ENCODE measurements at regions not wholly inside any gene's neighbourhood (a gene's known extent, or its start where the extent isn't known, plus 50 kb on each side); places are given as distances from the start of the nearest gene placed in this dataset.
A peak's percentile ranks its signal among the peaks of the same experiment; 100 is the strongest.
"Not testable (repeated sequence)": the region's sequence is repeated elsewhere in the genome, so short reads cannot be mapped to it uniquely, and the experiment has no call there.

- DNase-seq, result no peak
- CTCF ChIA-PET, result no interaction called here
Observed at GRCh38 chrX:129361576-129361975, 161.7 kb downstream of the SMARCA1 start.

GRCh38 chrX:129360175-129360574 lies 163.1 kb downstream of the SMARCA1 start:
- Mint-ChIP-seq H3K27me3 (no peaks in the 10 kb centered on the region), H3K4me3 (no peak overlapping the region), H3K4me1 (no peaks in the 10 kb centered on the region), H3K9me3 (no peaks in the 10 kb centered on the region), H3K36me3 (no peaks in the 10 kb centered on the region), H3K27ac (no peak overlapping the region)
- CTCF ChIA-PET, result no interaction called here
- peak; percentile 56 for DNase-seq

More at GRCh38 chrX:129361576-129361975, 161.7 kb downstream of the SMARCA1 start:
- Mint-ChIP-seq H3K27ac (no peak overlapping the region), H3K36me3 (no peaks in the 10 kb centered on the region), H3K27me3 (no peaks in the 10 kb centered on the region), H3K9me3 (no peaks in the 10 kb centered on the region), H3K4me3 (no peak overlapping the region), H3K4me1 (no peaks in the 10 kb centered on the region)

DNA sequence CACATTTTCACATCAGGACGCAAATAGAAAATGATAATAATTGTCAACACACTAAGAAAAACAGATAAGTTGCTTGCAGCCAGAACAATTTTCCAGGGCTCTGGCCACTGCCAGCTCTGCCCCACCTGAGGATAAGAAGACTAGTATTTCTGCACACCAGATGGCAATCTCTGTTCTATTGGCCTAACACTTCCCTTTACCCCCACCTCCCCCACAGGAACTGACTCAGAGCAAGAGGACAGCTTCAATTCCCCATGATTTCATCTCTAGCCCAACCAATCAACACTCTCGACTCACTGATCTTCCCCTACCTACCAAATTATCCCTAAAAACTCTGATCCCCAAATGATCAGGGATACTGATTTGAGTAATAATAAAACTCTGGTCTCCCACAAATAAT lies 164.0 kb downstream of the SMARCA1 start:
- Mint-ChIP-seq H3K4me1 (no peaks in the 10 kb centered on the region), H3K27me3 (no peaks in the 10 kb centered on the region), H3K27ac (no peak overlapping the region), H3K9me3 (no peaks in the 10 kb centered on the region), H3K36me3 (no peaks in the 10 kb centered on the region), H3K4me3 (no peak overlapping the region)
- CTCF ChIA-PET, result no interaction called here
- DNase-seq, result no peak

DNA sequence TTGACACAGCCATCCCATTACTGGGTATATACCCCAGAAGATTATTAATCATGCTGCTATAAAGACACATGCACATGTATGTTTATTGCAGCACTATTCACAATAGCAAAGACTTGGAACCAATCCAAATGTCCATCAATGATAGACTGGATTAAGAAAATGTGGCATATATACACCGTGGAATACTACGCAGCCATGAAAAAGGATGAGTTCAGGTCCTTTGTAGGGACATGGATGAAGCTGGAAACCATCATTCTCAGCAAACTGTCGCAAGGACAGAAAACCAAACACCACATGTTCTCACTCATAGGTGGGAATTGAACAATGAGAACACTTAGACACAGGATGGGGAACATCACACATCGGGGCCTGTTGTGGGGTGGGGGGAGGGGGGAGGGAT lies 165.9 kb downstream of the SMARCA1 start:
- DNase-seq, H3K27ac Mint-ChIP-seq, H3K36me3 Mint-ChIP-seq, H3K4me1 Mint-ChIP-seq, CTCF ChIA-PET, H3K4me3 Mint-ChIP-seq, H3K9me3 Mint-ChIP-seq, H3K27me3 Mint-ChIP-seq: not testable (repeated sequence)

DNA sequence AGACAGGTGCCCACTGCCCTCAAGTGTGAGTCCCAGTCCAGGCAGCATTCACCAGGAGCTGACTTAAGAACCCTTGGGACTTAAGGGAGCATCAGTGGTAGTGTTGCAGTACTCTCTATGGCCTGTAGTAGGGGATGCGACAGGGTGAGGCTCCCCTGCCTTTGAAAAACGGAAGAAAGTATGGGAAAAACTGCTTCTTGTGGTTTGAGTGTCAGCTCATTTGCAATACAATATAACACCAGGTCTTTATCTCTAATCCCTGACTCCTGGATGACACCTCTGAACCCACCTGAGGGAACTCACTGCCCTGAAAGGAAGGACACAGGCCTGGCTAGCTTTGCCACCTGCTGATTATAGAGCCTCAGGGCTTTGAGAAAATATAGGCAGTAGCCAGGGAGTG lies 176.0 kb downstream of the SMARCA1 start:
- H3K9me3 Mint-ChIP-seq, result no peaks in the 10 kb centered on the region
- H3K27me3 Mint-ChIP-seq, result no peaks in the 10 kb centered on the region
- no peak overlapping the region for H3K27ac Mint-ChIP-seq
- DNase-seq, result no peak
- CTCF ChIA-PET, result no interaction called here
- no peak overlapping the region for H3K4me3 Mint-ChIP-seq
- H3K36me3 Mint-ChIP-seq, result no peaks in the 10 kb centered on the region
- no peaks in the 10 kb centered on the region for H3K4me1 Mint-ChIP-seq

- no peaks in the 10 kb centered on the region for H3K27me3 Mint-ChIP-seq
- no peaks in the 10 kb centered on the region for H3K4me1 Mint-ChIP-seq
- no peak overlapping the region for H3K4me3 Mint-ChIP-seq
- H3K27ac Mint-ChIP-seq, result no peak overlapping the region
- H3K36me3 Mint-ChIP-seq, result no peaks in the 10 kb centered on the region
- no peaks in the 10 kb centered on the region for H3K9me3 Mint-ChIP-seq
- CTCF ChIA-PET, result no interaction called here
- DNase-seq, result no peak
Observed at GRCh38 chrX:129346574-129346973, 176.7 kb downstream of the SMARCA1 start.

DNA sequence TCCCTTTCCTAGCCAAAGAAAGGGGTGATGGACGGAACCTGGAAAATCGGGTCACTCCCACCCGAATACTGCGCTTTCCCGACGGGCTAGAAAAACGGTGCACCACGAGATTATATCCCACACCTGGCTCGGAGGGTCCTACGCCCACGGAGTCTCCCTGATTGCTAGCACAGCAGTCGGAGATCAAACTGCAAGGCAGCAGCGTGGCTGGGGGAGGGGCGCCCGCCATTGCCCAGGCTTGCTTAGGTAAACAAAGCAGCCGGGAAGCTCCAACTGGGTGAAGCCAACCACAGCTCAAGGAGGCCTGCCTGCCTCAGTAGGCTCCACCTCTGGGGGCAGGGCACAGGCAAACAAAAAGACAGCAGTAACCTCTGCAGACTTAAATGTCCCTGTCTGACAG lies 186.0 kb downstream of the SMARCA1 start:
- CTCF ChIA-PET, H3K27ac Mint-ChIP-seq, H3K27me3 Mint-ChIP-seq, H3K9me3 Mint-ChIP-seq, H3K4me1 Mint-ChIP-seq, DNase-seq, H3K36me3 Mint-ChIP-seq, H3K4me3 Mint-ChIP-seq: not testable (repeated sequence)

- Mint-ChIP-seq H3K9me3 (no peaks in the 10 kb centered on the region), H3K36me3 (no peaks in the 10 kb centered on the region), H3K27ac (no peak overlapping the region), H3K4me3 (no peak overlapping the region), H3K4me1 (no peaks in the 10 kb centered on the region), H3K27me3 (no peaks in the 10 kb centered on the region)
- DNase-seq, result no peak
- CTCF ChIA-PET, result no interaction called here
Observed at GRCh38 chrX:129323115-129323514, 200.2 kb downstream of the SMARCA1 start.

- CTCF ChIA-PET, result no interaction called here
- Mint-ChIP-seq H3K27me3 (no peaks in the 10 kb centered on the region), H3K4me1 (no peaks in the 10 kb centered on the region), H3K4me3 (no peak overlapping the region), H3K27ac (no peak overlapping the region), H3K9me3 (no peaks in the 10 kb centered on the region), H3K36me3 (no peaks in the 10 kb centered on the region)
- DNase-seq, result peak; percentile 21
Observed at GRCh38 chrX:129318375-129318774, 204.9 kb downstream of the SMARCA1 start.

DNA sequence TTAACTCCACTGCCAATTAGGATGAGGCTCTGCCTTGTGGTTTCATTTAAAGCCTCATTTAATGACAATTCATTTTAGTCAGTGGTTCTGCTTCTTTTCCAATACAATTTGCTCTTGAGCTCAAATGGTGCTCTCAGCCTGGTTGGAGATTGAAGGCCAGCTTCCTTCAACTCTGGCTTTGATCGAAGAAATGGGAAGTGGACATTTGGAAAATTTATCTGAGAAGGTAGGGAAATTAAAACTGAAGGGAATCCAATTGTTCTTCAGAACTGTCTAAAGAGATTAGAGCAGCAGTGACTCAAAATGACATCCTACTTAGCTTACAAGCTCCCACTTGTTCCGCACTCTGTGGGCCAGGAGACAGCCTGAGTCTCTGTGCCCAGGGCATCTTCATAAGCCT lies 206.8 kb downstream of the SMARCA1 start:
- H3K4me3 Mint-ChIP-seq, result no peak overlapping the region
- no peaks in the 10 kb centered on the region for H3K4me1 Mint-ChIP-seq
- no peak for DNase-seq
- H3K27me3 Mint-ChIP-seq, result no peaks in the 10 kb centered on the region
- H3K9me3 Mint-ChIP-seq, result no peaks in the 10 kb centered on the region
- CTCF ChIA-PET, result interaction anchor here (0.7 kb wide), 1 partner anchor 82 kb away, joined by 3 read pairs; no protein-coding TSS in a partner anchor
- H3K36me3 Mint-ChIP-seq, result no peaks in the 10 kb centered on the region
- no peak overlapping the region for H3K27ac Mint-ChIP-seq

GRCh38 chrX:129310000-129310399 lies 213.3 kb downstream of the SMARCA1 start:
- Mint-ChIP-seq H3K27ac (no peak overlapping the region), H3K9me3 (no peaks in the 10 kb centered on the region), H3K27me3 (no peaks in the 10 kb centered on the region), H3K4me1 (no peaks in the 10 kb centered on the region), H3K36me3 (no peaks in the 10 kb centered on the region), H3K4me3 (no peak overlapping the region)
- CTCF ChIA-PET, result no interaction called here
- DNase-seq, result no peak

- CTCF ChIA-PET, result no interaction called here
- DNase-seq, result no peak
- Mint-ChIP-seq H3K27ac (no peak overlapping the region), H3K4me3 (no peak overlapping the region), H3K27me3 (no peaks in the 10 kb centered on the region), H3K4me1 (no peaks in the 10 kb centered on the region), H3K36me3 (no peaks in the 10 kb centered on the region), H3K9me3 (no peaks in the 10 kb centered on the region)
Observed at GRCh38 chrX:129262912-129263311, 260.4 kb downstream of the SMARCA1 start.

DNA sequence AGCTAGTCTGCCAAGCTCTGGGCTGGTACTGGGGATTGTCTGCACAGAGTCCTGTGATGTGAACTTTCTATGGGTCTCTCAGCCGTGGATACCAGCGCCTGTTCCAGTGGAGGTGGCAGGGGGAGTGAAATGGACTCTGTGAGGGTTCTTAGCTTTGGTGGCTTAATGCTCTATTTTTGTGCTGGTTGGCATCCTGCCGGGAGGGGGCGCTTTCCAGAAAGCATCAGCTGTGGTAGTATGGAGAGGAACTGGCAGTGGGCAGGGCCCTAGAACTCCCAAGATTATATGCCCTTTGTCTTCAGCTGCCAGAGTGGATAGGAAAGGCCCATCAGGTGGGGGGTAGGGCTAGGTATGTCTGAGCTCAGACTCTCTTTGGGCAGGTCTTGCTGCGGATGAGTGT lies 267.8 kb downstream of the SMARCA1 start:
- not testable (repeated sequence) for H3K9me3 Mint-ChIP-seq, H3K4me1 Mint-ChIP-seq, H3K4me3 Mint-ChIP-seq, DNase-seq, H3K27me3 Mint-ChIP-seq, H3K36me3 Mint-ChIP-seq, H3K27ac Mint-ChIP-seq
- CTCF ChIA-PET, result interaction anchor here (0.7 kb wide), 1 partner anchor 126 kb away, joined by 3 read pairs; no protein-coding TSS in a partner anchor

DNA sequence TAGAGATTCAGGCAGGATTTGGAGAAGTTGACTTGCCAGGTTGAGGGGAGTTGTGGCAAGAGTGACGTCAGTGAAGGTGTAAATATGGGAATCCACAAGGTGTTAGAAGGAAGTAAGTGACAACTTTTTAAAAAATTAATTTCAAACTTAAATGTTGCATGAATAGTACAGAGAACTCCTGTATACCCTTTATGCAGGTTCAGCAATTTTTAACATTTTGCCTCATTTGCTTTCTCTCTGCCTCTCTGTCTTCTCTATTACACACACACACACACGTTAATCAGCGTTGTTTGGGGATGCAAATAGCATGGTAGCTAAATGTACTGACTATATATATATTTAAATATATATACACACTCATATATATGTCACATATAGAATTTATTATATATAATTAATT lies 273.7 kb downstream of the SMARCA1 start:
- H3K27me3 Mint-ChIP-seq, result no peaks in the 10 kb centered on the region
- H3K4me3 Mint-ChIP-seq, result no peak overlapping the region
- CTCF ChIA-PET, result no interaction called here
- no peak overlapping the region for H3K27ac Mint-ChIP-seq
- no peaks in the 10 kb centered on the region for H3K36me3 Mint-ChIP-seq
- no peaks in the 10 kb centered on the region for H3K9me3 Mint-ChIP-seq
- DNase-seq, result no peak
- H3K4me1 Mint-ChIP-seq, result no peaks in the 10 kb centered on the region

- no peaks in the 10 kb centered on the region for H3K27me3 Mint-ChIP-seq
- no peaks in the 10 kb centered on the region for H3K4me1 Mint-ChIP-seq
- H3K36me3 Mint-ChIP-seq, result no peaks in the 10 kb centered on the region
- DNase-seq, result no peak
- no peaks in the 10 kb centered on the region for H3K9me3 Mint-ChIP-seq
- no peak overlapping the region for H3K27ac Mint-ChIP-seq
- CTCF ChIA-PET, result no interaction called here
- no peak overlapping the region for H3K4me3 Mint-ChIP-seq
Observed at GRCh38 chrX:129247642-129248041, 275.6 kb downstream of the SMARCA1 start.

DNA sequence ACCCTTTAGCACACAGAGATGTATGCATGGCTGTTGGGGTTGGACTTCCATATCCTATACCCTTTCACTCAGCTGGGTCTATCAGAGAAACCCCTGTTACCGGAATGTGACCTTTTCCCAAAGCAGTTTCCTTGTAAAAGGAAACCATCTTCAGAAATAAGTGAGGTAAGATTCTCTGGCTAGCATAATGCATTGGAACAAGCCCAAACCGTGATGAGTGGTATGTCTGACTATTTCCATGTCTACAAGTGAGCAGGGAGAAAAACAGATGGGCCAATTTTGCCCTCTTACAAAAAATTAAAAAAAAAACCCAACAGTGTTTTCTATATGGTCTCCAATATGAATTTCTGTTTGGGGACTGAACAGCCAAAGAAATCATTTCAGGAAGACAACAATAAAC lies 283.9 kb downstream of the SMARCA1 start:
- Mint-ChIP-seq H3K9me3 (no peaks in the 10 kb centered on the region), H3K27me3 (no peaks in the 10 kb centered on the region), H3K36me3 (no peaks in the 10 kb centered on the region), H3K4me1 (no peaks in the 10 kb centered on the region), H3K27ac (no peak overlapping the region), H3K4me3 (no peak overlapping the region)
- CTCF ChIA-PET, result no interaction called here
- DNase-seq, result no peak

All from activated naive CD4-positive, alpha-beta T cell treated with anti-CD3 and anti-CD28 coated beads, Interleukin-2, amount 10 ng/mL, durations not matched to agents 7 days and 5 days (primary cell).